Lung (tissue), 11 donors: ENCODE measurements at regions not wholly inside any gene's neighbourhood (a gene's known extent, or its start where the extent isn't known, plus 50 kb on each side); places are given as distances from the start of the nearest gene placed in this dataset.

ENCODE experiments used
- ATAC-seq: fragments of 200-7000 bp; cut with Tn5 transposase; one replicate; pipeline ENCODE4 v1.9.1; 2020; ENCODE audit warnings: moderate number of reproducible peaks; ENCODE audit not compliant: insufficient read depth, low FRiP score
- DNase-seq, 3 donors: peaks; one replicate each; pipeline ENCODE4 v3.0.0-alpha.2; 2013 to 2017
- H3K27ac ChIP-seq, 2 donors: one replicate each; pipeline ENCODE4 v1.5.1; 2013; ENCODE audit warnings: mild to moderate bottlenecking in 2 of 2, moderate library complexity in 2 of 2, control low read depth in 1 of 2, inconsistent platforms in 1 of 2, low read depth in 1 of 2, low read length in 1 of 2
- H3K27me3 ChIP-seq, 3 donors: one replicate each; pipeline ENCODE4 v1.5.1; 2013; ENCODE audit warnings: low read length in 2 of 3; ENCODE audit not compliant: control insufficient read depth in 3 of 3, insufficient read depth in 3 of 3
- H3K36me3 ChIP-seq, 4 donors: one replicate each; pipeline ENCODE4 v1.5.1; 2013; ENCODE audit warnings: low read length in 4 of 4, mild to moderate bottlenecking in 1 of 4, moderate library complexity in 1 of 4; ENCODE audit not compliant: control insufficient read depth in 4 of 4, insufficient read depth in 4 of 4
- H3K4me1 ChIP-seq, 5 donors: one replicate each; pipeline ENCODE4 v1.5.1; 2013; ENCODE audit warnings: low read length in 5 of 5, mild to moderate bottlenecking in 2 of 5, moderate library complexity in 1 of 5; ENCODE audit not compliant: control insufficient read depth in 5 of 5, insufficient read depth in 5 of 5
- H3K4me3 ChIP-seq: one replicate; pipeline ENCODE4 v1.5.1; 2013; ENCODE audit warnings: mild to moderate bottlenecking, control low read depth, moderate library complexity
- H3K9ac ChIP-seq, 2 donors: one replicate each; pipeline ENCODE4 v1.5.1; 2013; ENCODE audit warnings: low read length in 2 of 2, control low read depth in 1 of 2; ENCODE audit not compliant: insufficient read depth in 1 of 2
- H3K9me3 ChIP-seq, 4 donors: one replicate each; pipeline ENCODE4 v1.5.1; 2013; ENCODE audit warnings: low read length in 3 of 4, mild to moderate bottlenecking in 1 of 4, moderate library complexity in 1 of 4; ENCODE audit not compliant: control insufficient read depth in 4 of 4, insufficient read depth in 3 of 4
- WGBS, 2 donors: extraction: QIAGEN DNeasy Blood & Tissue Kit; methylation state at CpG; one replicate each; pipeline ENCODE4 v1.1.7; 2013; 5-methylcytosine and 5-hydroxymethylcytosine counted together
- TF ChIP-seq, protein P1 (sequence below): IDR thresholded peaks from 2 replicates; pipeline ENCODE4 v1.5.1; 2012; ENCODE audit warnings: mild to moderate bottlenecking; ENCODE audit errors: control extremely low read depth, extremely low read depth
- donor health status: control.
- donor health status: control.
- donor health status: Bipolar disorder and iron deficiency.
- donor health status: healthy.
- donor health status: DM: yes; HTN: yes; CAD: no.

- ATAC-seq, result no peak
- H3K9me3 ChIP-seq, result no peaks in the 10 kb centered on the region
- DNase-seq, result no peak
- 62 to 68% methylated on average over 25 to 27 of the region's 27 CpGs for WGBS, 2 donors
- no peak overlapping the region for H3K9ac ChIP-seq
- H3K36me3 ChIP-seq, result no peaks in the 10 kb centered on the region
- TF ChIP-seq, protein P1, sequence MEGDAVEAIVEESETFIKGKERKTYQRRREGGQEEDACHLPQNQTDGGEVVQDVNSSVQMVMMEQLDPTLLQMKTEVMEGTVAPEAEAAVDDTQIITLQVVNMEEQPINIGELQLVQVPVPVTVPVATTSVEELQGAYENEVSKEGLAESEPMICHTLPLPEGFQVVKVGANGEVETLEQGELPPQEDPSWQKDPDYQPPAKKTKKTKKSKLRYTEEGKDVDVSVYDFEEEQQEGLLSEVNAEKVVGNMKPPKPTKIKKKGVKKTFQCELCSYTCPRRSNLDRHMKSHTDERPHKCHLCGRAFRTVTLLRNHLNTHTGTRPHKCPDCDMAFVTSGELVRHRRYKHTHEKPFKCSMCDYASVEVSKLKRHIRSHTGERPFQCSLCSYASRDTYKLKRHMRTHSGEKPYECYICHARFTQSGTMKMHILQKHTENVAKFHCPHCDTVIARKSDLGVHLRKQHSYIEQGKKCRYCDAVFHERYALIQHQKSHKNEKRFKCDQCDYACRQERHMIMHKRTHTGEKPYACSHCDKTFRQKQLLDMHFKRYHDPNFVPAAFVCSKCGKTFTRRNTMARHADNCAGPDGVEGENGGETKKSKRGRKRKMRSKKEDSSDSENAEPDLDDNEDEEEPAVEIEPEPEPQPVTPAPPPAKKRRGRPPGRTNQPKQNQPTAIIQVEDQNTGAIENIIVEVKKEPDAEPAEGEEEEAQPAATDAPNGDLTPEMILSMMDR, result no peak
- H3K4me3 ChIP-seq, result no peak overlapping the region
- H3K27ac ChIP-seq, result no peak overlapping the region
- peaks cover 2 to 6% (median 3%) of the 10 kb centered on the region in 3 donors for H3K27me3 ChIP-seq
- no peaks in the 10 kb centered on the region for H3K4me1 ChIP-seq
Observed at GRCh38 chr22:49404576-49405241, 423.0 kb downstream of the BRD1 start.

DNA sequence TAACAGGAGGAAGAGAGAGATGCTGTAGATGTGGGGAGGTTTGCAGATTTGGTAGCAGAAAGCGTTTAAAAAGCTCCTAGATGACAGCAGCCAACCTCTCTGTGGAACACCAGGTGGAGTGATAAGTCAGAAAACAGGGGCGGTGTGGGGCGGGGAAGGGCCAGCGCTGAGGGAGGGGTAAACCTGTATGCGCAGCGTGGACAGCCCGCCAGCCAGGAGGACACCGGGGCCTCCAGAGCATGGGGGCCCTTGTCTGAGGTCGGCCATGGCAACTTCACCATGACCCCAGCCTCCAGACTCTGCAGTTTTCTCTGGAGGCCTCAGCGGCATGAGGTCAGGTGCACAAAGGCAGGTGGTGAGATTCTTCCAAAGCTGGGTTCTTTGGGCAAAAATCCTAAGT lies 423.7 kb downstream of the BRD1 start:
- TF ChIP-seq, protein P1, result no peak

GRCh38 chr22:49403102-49403501 lies 424.6 kb downstream of the BRD1 start:
- no peak overlapping the region for H3K9ac ChIP-seq
- no peak for DNase-seq
- H3K9me3 ChIP-seq, result no peaks in the 10 kb centered on the region
- 87 to 94% methylated on average over 6 of the region's 6 CpGs for WGBS, 2 donors
- no peak for ATAC-seq
- H3K4me1 ChIP-seq, result no peaks in the 10 kb centered on the region
- TF ChIP-seq, protein P1, result no peak
- H3K27ac ChIP-seq, result no peak overlapping the region
- H3K4me3 ChIP-seq, result no peak overlapping the region
- peaks cover 0 to 4% (median 2%) of the 10 kb centered on the region in 3 donors for H3K27me3 ChIP-seq
- no peaks in the 10 kb centered on the region for H3K36me3 ChIP-seq

More for the DNA sequence above, 423.7 kb downstream of the BRD1 start:
- no peak overlapping the region for H3K27ac ChIP-seq
- no peaks in the 10 kb centered on the region for H3K9me3 ChIP-seq
- H3K4me1 ChIP-seq, result no peaks in the 10 kb centered on the region
- ATAC-seq (no peak), DNase-seq (no peak)
- 81 to 94% methylated on average over 10 of the region's 10 CpGs for WGBS, 2 donors
- no peak overlapping the region for H3K4me3 ChIP-seq
- no peak overlapping the region for H3K9ac ChIP-seq
- no peaks in the 10 kb centered on the region for H3K36me3 ChIP-seq
- H3K27me3 ChIP-seq, result peaks cover 2 to 5% (median 3%) of the 10 kb centered on the region in 3 donors

- DNase-seq (no peak), ATAC-seq (no peak)
- H3K27me3 ChIP-seq, result peaks cover 0 to 3% (median 2%) of the 10 kb centered on the region in 3 donors
- no peak overlapping the region for H3K27ac ChIP-seq
- H3K4me3 ChIP-seq, result no peak overlapping the region
- TF ChIP-seq, protein P1, result no peak
- H3K4me1 ChIP-seq, result no peaks in the 10 kb centered on the region
- 69 to 71% methylated on average over 12 of the region's 12 CpGs for WGBS, 2 donors
- no peaks in the 10 kb centered on the region for H3K9me3 ChIP-seq
- H3K36me3 ChIP-seq, result no peaks in the 10 kb centered on the region
- H3K9ac ChIP-seq, result no peak overlapping the region
Observed at GRCh38 chr22:49402169-49402568, 425.5 kb downstream of the BRD1 start.
